ENCODE measurements at regions not wholly inside any gene's neighbourhood (a gene's known extent, or its start where the extent isn't known, plus 50 kb on each side); places are given as distances from the start of the nearest gene placed in this dataset.

DNA sequence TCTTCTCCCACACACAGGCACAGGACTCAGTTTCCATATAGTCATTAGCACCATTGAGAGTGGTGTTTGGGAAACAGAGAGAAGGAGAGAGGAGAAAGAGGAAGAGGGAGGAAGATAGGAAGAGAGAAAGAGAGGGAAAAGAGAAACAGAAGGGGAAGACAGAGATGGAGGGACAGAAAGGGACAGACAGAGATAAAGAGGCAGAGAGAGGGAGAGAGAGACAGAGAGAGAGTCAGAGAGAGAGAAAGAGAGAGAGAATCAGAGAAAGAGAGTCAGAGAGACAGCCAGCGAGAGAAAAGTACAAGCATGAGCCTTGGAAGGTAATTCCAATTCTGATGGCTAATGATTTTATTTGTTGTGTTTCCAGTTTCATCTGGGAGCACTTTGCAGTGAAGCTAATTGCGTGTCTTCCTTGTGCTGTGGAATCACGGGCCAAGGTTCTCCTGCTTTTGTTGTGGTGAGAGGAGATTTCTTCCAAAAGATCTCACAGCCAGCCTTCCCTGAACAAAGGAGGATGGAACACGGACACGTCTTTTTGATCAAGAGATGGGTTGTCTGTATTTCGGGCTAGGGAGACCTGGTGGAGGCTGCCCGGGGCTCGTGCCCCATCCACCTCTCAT, 153.6 kb upstream of the TWIST2 start:
- intact Hi-C loops (cut with DNase I), result no loop called here
- DNase-seq, result no peak
- H3K27me3 ChIP-seq (ENCODE audit: control insufficient read depth in 1 of 2, insufficient read depth in 2 of 2, low read length in 1 of 2), result no peaks in the 10 kb centered on the region
- WGBS, 2 donors, result 96 to 97% methylated on average over 8 of the region's 8 CpGs
- H3K9me3 ChIP-seq (ENCODE audit: control insufficient read depth, low read length), result no peaks in the 10 kb centered on the region
- no peaks in the 10 kb centered on the region for H3K4me1 ChIP-seq (ENCODE audit: control insufficient read depth in 1 of 2, insufficient read depth in 2 of 2, low read length in 2 of 2)
- no peak for ATAC-seq (ENCODE audit: low FRiP score)
- no peak overlapping the region for H3K4me3 ChIP-seq (ENCODE audit: low read length in 2 of 2)
- no peak overlapping the region for H3K27ac ChIP-seq (ENCODE audit: low read depth in 1 of 2, low read length in 2 of 2)
- no peaks in the 10 kb centered on the region for H3K36me3 ChIP-seq (ENCODE audit: control insufficient read depth in 1 of 2, insufficient read depth in 2 of 2, low read length in 1 of 2)

- DNase-seq (no peak), ATAC-seq (ENCODE audit: low FRiP score) (no peak)
- Histone ChIP-seq H3K27me3 (ENCODE audit: control insufficient read depth in 1 of 2, insufficient read depth in 2 of 2, low read length in 1 of 2) (no peaks in the 10 kb centered on the region), H3K27ac (ENCODE audit: low read depth in 1 of 2, low read length in 2 of 2) (no peak overlapping the region), H3K4me1 (ENCODE audit: control insufficient read depth in 1 of 2, insufficient read depth in 2 of 2, low read length in 2 of 2) (no peaks in the 10 kb centered on the region), H3K36me3 (ENCODE audit: control insufficient read depth in 1 of 2, insufficient read depth in 2 of 2, low read length in 1 of 2) (no peaks in the 10 kb centered on the region), H3K4me3 (ENCODE audit: low read length in 2 of 2) (no peak overlapping the region), H3K9me3 (ENCODE audit: control insufficient read depth, low read length) (no peaks in the 10 kb centered on the region)
- intact Hi-C loops (cut with DNase I), result no loop called here
- WGBS, 2 donors, result 93 to 94% methylated on average over 6 of the region's 6 CpGs
Measured at GRCh38 chr2:238694922-238695321, 153.0 kb upstream of the TWIST2 start.

DNA sequence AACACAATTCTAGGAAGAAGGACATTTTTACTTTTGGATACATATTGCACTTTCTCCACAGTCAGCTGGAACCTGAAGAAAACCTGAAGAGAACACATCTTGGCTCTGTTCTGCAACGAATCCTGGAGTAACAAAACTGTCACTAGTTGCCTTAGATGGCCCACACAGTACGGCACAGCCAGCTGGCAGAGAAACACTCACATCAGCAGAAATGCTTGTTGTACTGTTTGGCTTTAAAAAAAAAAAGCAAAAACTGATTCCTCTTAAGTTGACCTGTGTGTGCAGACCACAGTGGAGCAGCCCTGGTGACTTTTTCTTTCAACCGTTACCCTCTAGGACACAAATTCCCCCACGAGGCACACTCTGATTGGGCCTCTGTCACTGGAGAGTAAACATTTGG, 152.3 kb upstream of the TWIST2 start:
- DNase-seq (peak in 1 of 2 donors; percentile 40), ATAC-seq (ENCODE audit: low FRiP score) (no peak)
- Histone ChIP-seq H3K9me3 (ENCODE audit: control insufficient read depth, low read length) (no peaks in the 10 kb centered on the region), H3K27me3 (ENCODE audit: control insufficient read depth in 1 of 2, insufficient read depth in 2 of 2, low read length in 1 of 2) (no peaks in the 10 kb centered on the region), H3K4me1 (ENCODE audit: control insufficient read depth in 1 of 2, insufficient read depth in 2 of 2, low read length in 2 of 2) (no peaks in the 10 kb centered on the region), H3K4me3 (ENCODE audit: low read length in 2 of 2) (no peak overlapping the region), H3K36me3 (ENCODE audit: control insufficient read depth in 1 of 2, insufficient read depth in 2 of 2, low read length in 1 of 2) (no peaks in the 10 kb centered on the region), H3K27ac (ENCODE audit: low read depth in 1 of 2, low read length in 2 of 2) (no peak overlapping the region)
- 17 to 19% methylated on average over 4 of the region's 4 CpGs for WGBS, 2 donors
- intact Hi-C loops (cut with DNase I), result no loop called here

DNA sequence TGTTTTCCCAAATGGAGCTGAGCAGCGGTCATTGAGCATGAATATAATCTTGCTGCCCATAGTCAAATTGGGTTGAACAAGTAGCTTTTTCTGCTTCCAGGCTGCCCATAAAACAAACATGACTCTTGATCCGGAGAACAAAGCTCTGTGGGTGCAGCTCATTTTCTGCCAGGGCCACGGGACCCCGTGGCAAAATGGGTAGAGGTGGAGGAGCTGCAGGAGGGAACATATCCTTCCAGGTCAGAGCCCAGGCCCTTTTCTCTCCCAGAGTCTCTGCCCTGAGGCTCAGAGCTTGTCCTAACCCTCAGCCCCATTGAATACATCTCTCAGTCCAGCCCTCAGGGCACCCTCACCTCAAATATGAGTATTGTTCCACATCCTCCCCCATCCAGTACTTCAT, 151.6 kb upstream of the TWIST2 start:
- intact Hi-C loops (cut with DNase I), result no loop called here
- no peaks in the 10 kb centered on the region for H3K9me3 ChIP-seq (ENCODE audit: control insufficient read depth, low read length)
- DNase-seq (no peak), ATAC-seq (ENCODE audit: low FRiP score) (no peak)
- no peak overlapping the region for H3K27ac ChIP-seq (ENCODE audit: low read depth in 1 of 2, low read length in 2 of 2)
- 83 to 86% methylated on average over 4 of the region's 4 CpGs for WGBS, 2 donors
- H3K4me3 ChIP-seq (ENCODE audit: low read length in 2 of 2), result no peak overlapping the region
- no peaks in the 10 kb centered on the region for H3K4me1 ChIP-seq (ENCODE audit: control insufficient read depth in 1 of 2, insufficient read depth in 2 of 2, low read length in 2 of 2)
- H3K27me3 ChIP-seq (ENCODE audit: control insufficient read depth in 1 of 2, insufficient read depth in 2 of 2, low read length in 1 of 2), result no peaks in the 10 kb centered on the region
- no peaks in the 10 kb centered on the region for H3K36me3 ChIP-seq (ENCODE audit: control insufficient read depth in 1 of 2, insufficient read depth in 2 of 2, low read length in 1 of 2)

DNA sequence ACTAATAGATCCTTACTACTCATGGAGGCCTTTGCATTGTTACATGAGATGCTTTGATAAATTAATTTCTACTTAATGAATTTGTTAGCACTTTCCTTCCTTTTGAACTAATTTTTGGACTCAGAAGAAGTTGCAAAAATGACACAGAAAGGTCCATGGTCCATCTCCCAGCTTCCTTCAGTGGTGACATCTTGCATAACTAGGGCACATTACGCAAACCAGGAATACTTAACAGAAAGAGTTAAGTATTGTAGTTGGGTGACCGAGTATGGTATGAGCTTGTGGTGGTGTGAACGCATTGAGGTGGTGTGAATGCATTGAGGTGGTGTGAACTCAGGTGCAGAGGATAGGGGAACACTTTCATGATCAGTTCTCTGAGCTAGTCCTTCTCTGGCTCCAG, 151.1 kb upstream of the TWIST2 start:
- intact Hi-C loops (cut with DNase I), result no loop called here
- 92 to 97% methylated on average over 3 of the region's 3 CpGs for WGBS, 2 donors
- no peaks in the 10 kb centered on the region for H3K4me1 ChIP-seq (ENCODE audit: control insufficient read depth in 1 of 2, insufficient read depth in 2 of 2, low read length in 2 of 2)
- no peak overlapping the region for H3K4me3 ChIP-seq (ENCODE audit: low read length in 2 of 2)
- H3K9me3 ChIP-seq (ENCODE audit: control insufficient read depth, low read length), result no peaks in the 10 kb centered on the region
- no peaks in the 10 kb centered on the region for H3K36me3 ChIP-seq (ENCODE audit: control insufficient read depth in 1 of 2, insufficient read depth in 2 of 2, low read length in 1 of 2)
- no peaks in the 10 kb centered on the region for H3K27me3 ChIP-seq (ENCODE audit: control insufficient read depth in 1 of 2, insufficient read depth in 2 of 2, low read length in 1 of 2)
- H3K27ac ChIP-seq (ENCODE audit: low read depth in 1 of 2, low read length in 2 of 2), result no peak overlapping the region
- ATAC-seq (ENCODE audit: low FRiP score) (no peak), DNase-seq (no peak)

GRCh38 chr2:238697193-238698071, 150.5 kb upstream of the TWIST2 start:
- no peaks in the 10 kb centered on the region for H3K36me3 ChIP-seq (ENCODE audit: control insufficient read depth in 1 of 2, insufficient read depth in 2 of 2, low read length in 1 of 2)
- no peaks in the 10 kb centered on the region for H3K9me3 ChIP-seq (ENCODE audit: control insufficient read depth, low read length)
- WGBS, 2 donors, result 93 to 95% methylated on average over 20 of the region's 20 CpGs
- peak in 1 of 2 donors; percentile 35 for DNase-seq
- ATAC-seq (ENCODE audit: low FRiP score), result no peak
- H3K27me3 ChIP-seq (ENCODE audit: control insufficient read depth in 1 of 2, insufficient read depth in 2 of 2, low read length in 1 of 2), result no peaks in the 10 kb centered on the region
- no peaks in the 10 kb centered on the region for H3K4me1 ChIP-seq (ENCODE audit: control insufficient read depth in 1 of 2, insufficient read depth in 2 of 2, low read length in 2 of 2)
- no peak overlapping the region for H3K4me3 ChIP-seq (ENCODE audit: low read length in 2 of 2)
- intact Hi-C loops (cut with DNase I), result no loop called here
- no peak overlapping the region for H3K27ac ChIP-seq (ENCODE audit: low read depth in 1 of 2, low read length in 2 of 2)

GRCh38 chr2:238698072-238698352, 149.9 kb upstream of the TWIST2 start:
- 86 to 88% methylated on average over 7 of the region's 7 CpGs for WGBS, 2 donors
- no peak overlapping the region for H3K27ac ChIP-seq (ENCODE audit: low read depth in 1 of 2, low read length in 2 of 2)
- H3K4me1 ChIP-seq (ENCODE audit: control insufficient read depth in 1 of 2, insufficient read depth in 2 of 2, low read length in 2 of 2), result no peaks in the 10 kb centered on the region
- H3K27me3 ChIP-seq (ENCODE audit: control insufficient read depth in 1 of 2, insufficient read depth in 2 of 2, low read length in 1 of 2), result no peaks in the 10 kb centered on the region
- no peaks in the 10 kb centered on the region for H3K9me3 ChIP-seq (ENCODE audit: control insufficient read depth, low read length)
- H3K4me3 ChIP-seq (ENCODE audit: low read length in 2 of 2), result no peak overlapping the region
- intact Hi-C loops (cut with DNase I), result no loop called here
- DNase-seq (no peak), ATAC-seq (ENCODE audit: low FRiP score) (no peak)
- H3K36me3 ChIP-seq (ENCODE audit: control insufficient read depth in 1 of 2, insufficient read depth in 2 of 2, low read length in 1 of 2), result no peaks in the 10 kb centered on the region

GRCh38 chr2:238698451-238699306, 149.2 kb upstream of the TWIST2 start:
- DNase-seq, result peak in 1 of 2 donors; percentile 36
- no peak overlapping the region for H3K27ac ChIP-seq (ENCODE audit: low read depth in 1 of 2, low read length in 2 of 2)
- ATAC-seq (ENCODE audit: low FRiP score), result no peak
- no peaks in the 10 kb centered on the region for H3K4me1 ChIP-seq (ENCODE audit: control insufficient read depth in 1 of 2, insufficient read depth in 2 of 2, low read length in 2 of 2)
- no peak overlapping the region for H3K4me3 ChIP-seq (ENCODE audit: low read length in 2 of 2)
- intact Hi-C loops (cut with DNase I), result no loop called here
- WGBS, 2 donors, result 91 to 93% methylated on average over 20 of the region's 20 CpGs
- no peaks in the 10 kb centered on the region for H3K9me3 ChIP-seq (ENCODE audit: control insufficient read depth, low read length)
- no peaks in the 10 kb centered on the region for H3K27me3 ChIP-seq (ENCODE audit: control insufficient read depth in 1 of 2, insufficient read depth in 2 of 2, low read length in 1 of 2)
- no peaks in the 10 kb centered on the region for H3K36me3 ChIP-seq (ENCODE audit: control insufficient read depth in 1 of 2, insufficient read depth in 2 of 2, low read length in 1 of 2)

Data from aorta (tissue), 5 donors.